Left ventricle myocardium inferior (tissue), 1 donor: ENCODE measurements at regions not wholly inside any gene's neighbourhood (a gene's known extent, or its start where the extent isn't known, plus 50 kb on each side); places are given as distances from the start of the nearest gene placed in this dataset.
A peak's percentile ranks its signal among the peaks of the same experiment; 100 is the strongest.

Experiments used
- DNase-seq: peaks from one replicate; pipeline ENCODE4 v3.0.0-alpha.2; 2020
- H3K27ac ChIP-seq: fragments of 200-600 bp; replicated peaks from 2 replicates; pipeline ENCODE4 v1.8.0; 2021
- H3K27me3 ChIP-seq: fragments of 200-600 bp; 2 replicates; pipeline ENCODE4 v1.8.0; 2021; ENCODE audit warnings: low read depth
- H3K36me3 ChIP-seq: fragments of 200-600 bp; 2 replicates; pipeline ENCODE4 v1.8.0; 2021
- H3K4me1 ChIP-seq: fragments of 200-600 bp; 2 replicates; pipeline ENCODE4 v1.8.0; 2021
- H3K4me3 ChIP-seq: fragments of 200-600 bp; 2 replicates; pipeline ENCODE4 v1.8.0; 2021; ENCODE audit warnings: mild to moderate bottlenecking, moderate library complexity
- H3K9me3 ChIP-seq: fragments of 200-600 bp; replicated peaks from 2 replicates; pipeline ENCODE4 v1.8.0; 2021
- CTCF ChIP-seq: fragments of 200-600 bp; IDR thresholded peaks from 2 replicates; pipeline ENCODE4 v1.8.0; 2021; ENCODE audit warnings: antibody characterized with exemption, mild to moderate bottlenecking, borderline replicate concordance
- intact Hi-C: fragments of 100-400 bp; cut with micrococcal nuclease; formaldehyde crosslinking; loops from one replicate; pipeline ENCODE4 v1.11.0; 2022
- donor health status: DM: no; HTN: yes; CAD: no; lungs with severe emphysema.

GRCh38 chr1:87968197-87968955 is 639.7 kb downstream of the LMO4 start:
- no peak for TF ChIP-seq CTCF
- peaks cover 17% of the 10 kb centered on the region for H3K4me1 ChIP-seq
- H3K27ac ChIP-seq, result peak overlapping the region; percentile 65
- DNase-seq, result peak; percentile 41
- H3K36me3 ChIP-seq, result no peaks in the 10 kb centered on the region
- H3K9me3 ChIP-seq, result no peaks in the 10 kb centered on the region
- intact Hi-C loops, result no loop called here
- H3K4me3 ChIP-seq, result no peak overlapping the region
- H3K27me3 ChIP-seq, result no peaks in the 10 kb centered on the region

- intact Hi-C loops, result no loop called here
- H3K36me3 ChIP-seq, result no peaks in the 10 kb centered on the region
- no peaks in the 10 kb centered on the region for H3K9me3 ChIP-seq
- H3K27me3 ChIP-seq, result no peaks in the 10 kb centered on the region
- H3K4me3 ChIP-seq, result no peak overlapping the region
- no peak for TF ChIP-seq CTCF
- peak overlapping the region; percentile 65 for H3K27ac ChIP-seq
- no peak for DNase-seq
- peaks cover 17% of the 10 kb centered on the region for H3K4me1 ChIP-seq
Measured at GRCh38 chr1:87969040-87969439, 640.4 kb downstream of the LMO4 start.

- no peak for TF ChIP-seq CTCF
- Histone ChIP-seq H3K27me3 (no peaks in the 10 kb centered on the region), H3K9me3 (no peaks in the 10 kb centered on the region), H3K36me3 (no peaks in the 10 kb centered on the region), H3K4me3 (no peak overlapping the region), H3K4me1 (peaks cover 13% of the 10 kb centered on the region), H3K27ac (no peak overlapping the region)
- intact Hi-C loops, result no loop called here
- no peak for DNase-seq
Measured at GRCh38 chr1:87972811-87973210, 644.1 kb downstream of the LMO4 start.

- DNase-seq, result no peak
- H3K4me1 ChIP-seq, result peaks cover 3% of the 10 kb centered on the region
- no peaks in the 10 kb centered on the region for H3K36me3 ChIP-seq
- no peaks in the 10 kb centered on the region for H3K27me3 ChIP-seq
- TF ChIP-seq CTCF, result no peak
- no peak overlapping the region for H3K4me3 ChIP-seq
- no peaks in the 10 kb centered on the region for H3K9me3 ChIP-seq
- H3K27ac ChIP-seq, result no peak overlapping the region
- intact Hi-C loops, result no loop called here
Measured at GRCh38 chr1:87973896-87974295, 645.2 kb downstream of the LMO4 start.

- Histone ChIP-seq H3K9me3 (no peaks in the 10 kb centered on the region), H3K4me1 (no peaks in the 10 kb centered on the region), H3K4me3 (no peak overlapping the region), H3K27me3 (no peaks in the 10 kb centered on the region), H3K36me3 (no peaks in the 10 kb centered on the region), H3K27ac (no peak overlapping the region)
- no peak for TF ChIP-seq CTCF
- intact Hi-C loops, result no loop called here
- DNase-seq, result no peak
Measured at GRCh38 chr1:87976316-87976715, 647.6 kb downstream of the LMO4 start.
